GM21717 (cell line): ENCODE measurements at regions not wholly inside any gene's neighbourhood (a gene's known extent, or its start where the extent isn't known, plus 50 kb on each side); places are given as distances from the start of the nearest gene placed in this dataset.
"Not testable (repeated sequence)": the region's sequence is repeated elsewhere in the genome, so short reads cannot be mapped to it uniquely, and the experiment has no call there.

Experiments used
- ATAC-seq: cut with Tn5 transposase; IDR thresholded peaks from one replicate; pipeline ENCODE4 v1.9.1; 2021; ENCODE audit warnings: mild to moderate bottlenecking, moderate library complexity; ENCODE audit not compliant: unreplicated experiment

GRCh38 chr22:48309115-48309705 is 1518.5 kb downstream of the BRD1 start:
- no peak for ATAC-seq

- no peak for ATAC-seq
Measured at GRCh38 chr22:48307931-48308330, 1519.7 kb downstream of the BRD1 start.

GRCh38 chr22:48306785-48307510 is 1520.7 kb downstream of the BRD1 start:
- ATAC-seq: no peak

GRCh38 chr22:48306284-48306683 is 1521.4 kb downstream of the BRD1 start:
- no peak for ATAC-seq

GRCh38 chr22:48305726-48306235 is 1521.9 kb downstream of the BRD1 start:
- ATAC-seq: no peak

- no peak for ATAC-seq
Measured at GRCh38 chr22:48303369-48303725, 1524.3 kb downstream of the BRD1 start.

GRCh38 chr22:48302657-48303368 is 1524.9 kb downstream of the BRD1 start:
- ATAC-seq: no peak

GRCh38 chr22:48301908-48302307 is 1525.8 kb downstream of the BRD1 start:
- no peak for ATAC-seq

GRCh38 chr22:48301421-48301820 is 1526.3 kb downstream of the BRD1 start:
- ATAC-seq: no peak

- ATAC-seq: no peak
Measured at GRCh38 chr22:48300877-48301276, 1526.8 kb downstream of the BRD1 start.

GRCh38 chr22:48299801-48300200 is 1527.9 kb downstream of the BRD1 start:
- no peak for ATAC-seq

GRCh38 chr22:48299124-48299523 is 1528.5 kb downstream of the BRD1 start:
- ATAC-seq: no peak

- no peak for ATAC-seq
Measured at GRCh38 chr22:48297296-48297695, 1530.4 kb downstream of the BRD1 start.

- ATAC-seq: not testable (repeated sequence)
Measured at GRCh38 chr22:48289954-48290353, 1527.5 kb downstream of the TBC1D22A start.

- no peak for ATAC-seq
Measured at GRCh38 chr22:48288376-48288940, 1526.0 kb downstream of the TBC1D22A start.

GRCh38 chr22:48287031-48287430 is 1524.6 kb downstream of the TBC1D22A start:
- no peak for ATAC-seq

GRCh38 chr22:48284671-48285070 is 1522.2 kb downstream of the TBC1D22A start:
- no peak for ATAC-seq

GRCh38 chr22:48282804-48283203 is 1520.4 kb downstream of the TBC1D22A start:
- ATAC-seq: no peak

- no peak for ATAC-seq
Measured at GRCh38 chr22:48279461-48279756, 1517.0 kb downstream of the TBC1D22A start.

- no peak for ATAC-seq
Measured at GRCh38 chr22:48278620-48279460, 1516.4 kb downstream of the TBC1D22A start.
